H1 (cell line): ENCODE measurements at regions not wholly inside any gene's neighbourhood (a gene's known extent, or its start where the extent isn't known, plus 50 kb on each side); places are given as distances from the start of the nearest gene placed in this dataset.

Source experiments
- CTCF ChIA-PET: fragments of 300-600 bp; sonication (Branson Sonifier 250); formaldehyde crosslinking; loops from one replicate; lab custom pipeline; 2021; ENCODE audit not compliant: partially characterized antibody; lab: Charles Lee
- POLR2A ChIA-PET: fragments of 300-600 bp; sonication (Branson Sonifier 250); formaldehyde crosslinking; loops from one replicate; lab custom pipeline; 2021; ENCODE audit warnings: inconsistent platforms; ENCODE audit not compliant: partially characterized antibody; lab: Charles Lee
- DNase-seq, 2 experiments: peaks; one replicate each; pipeline versions ENCODE4 v3.0.0 to v3.0.0-alpha.2; 2010 to 2022; ENCODE audit warnings: low spot score in 2 of 2, low read depth in 1 of 2, mixed read lengths in 1 of 2
- FAIRE-seq: peaks from 2 replicates; lab custom pipeline; 2011; peaks lifted over from hg19 to GRCh38; lab: Jason Lieb, UNC
- H2AFZ ChIP-seq: 2 replicates; pipeline ENCODE4 v1.8.1; 2012; ENCODE audit warnings: low read length, inconsistent platforms
- H2AK5ac ChIP-seq: 2 replicates; pipeline ENCODE4 v1.6.1; 2013; ENCODE audit warnings: low read depth, low read length
- H2BK120ac ChIP-seq: replicated peaks from 2 replicates; pipeline ENCODE3; 2013; ENCODE audit warnings: low read depth, low read length, inconsistent platforms
- H2BK12ac ChIP-seq: 2 replicates; pipeline ENCODE4 v1.6.1; 2013; ENCODE audit warnings: low read depth, low read length
- H2BK15ac ChIP-seq: 2 replicates; pipeline ENCODE4 v1.6.1; 2013; ENCODE audit warnings: low read length
- H2BK20ac ChIP-seq: 2 replicates; pipeline ENCODE4 v1.6.1; 2013; ENCODE audit warnings: low read length
- H2BK5ac ChIP-seq: 2 replicates; pipeline ENCODE4 v1.6.1; 2013; ENCODE audit warnings: low read depth, low read length
- H3K14ac ChIP-seq: 2 replicates; pipeline ENCODE4 v1.6.1; 2013; ENCODE audit warnings: inconsistent platforms; ENCODE audit not compliant: insufficient read length
- H3K18ac ChIP-seq: 2 replicates; pipeline ENCODE4 v1.6.1; 2013; ENCODE audit warnings: low read length; ENCODE audit errors: extremely low read depth
- H3K23ac ChIP-seq: 2 replicates; pipeline ENCODE4 v1.6.1; 2013; ENCODE audit warnings: inconsistent platforms; ENCODE audit not compliant: insufficient read length
- H3K23me2 ChIP-seq: 2 replicates; pipeline ENCODE4 v1.6.1; 2013; ENCODE audit warnings: low read depth, low read length
- H3K27ac ChIP-seq: 2 replicates; pipeline ENCODE4 v1.6.1; 2011; ENCODE audit warnings: low read depth, low read length, inconsistent platforms
- H3K27me3 ChIP-seq, 4 experiments: replicated peaks in 1 of 4; 1 replicate in 1 of 4; 2 replicates in 3 of 4; pipeline versions ENCODE4 v1.6.1 to v1.8.1; 2011 to 2013; ENCODE audit warnings: low read length in 3 of 4, mild to moderate bottlenecking in 3 of 4, inconsistent platforms in 2 of 4, mixed read lengths in 2 of 4, moderate library complexity in 1 of 4; ENCODE audit not compliant: control insufficient read depth in 3 of 4, insufficient read depth in 3 of 4; ENCODE audit errors: extremely low read depth in 1 of 4
- H3K36me3 ChIP-seq, 4 experiments: 2 replicates each; pipeline versions ENCODE4 v1.6.1 to v1.8.1; 2011 to 2013; ENCODE audit warnings: mild to moderate bottlenecking in 4 of 4, low read length in 3 of 4, moderate library complexity in 2 of 4, control low read depth in 1 of 4, inconsistent platforms in 1 of 4; ENCODE audit not compliant: insufficient read depth in 4 of 4, control insufficient read depth in 2 of 4
- H3K4ac ChIP-seq: replicated peaks from 2 replicates; pipeline ENCODE3; 2013; ENCODE audit warnings: low read length, low read depth, mixed read lengths, inconsistent platforms; ENCODE audit not compliant: insufficient read length
- H3K4me1 ChIP-seq, 4 experiments: replicated peaks in 1 of 4; 1 replicate in 1 of 4; 2 replicates in 3 of 4; pipeline versions ENCODE4 v1.6.1 to v1.8.1; 2011 to 2013; ENCODE audit warnings: low read length in 3 of 4, inconsistent platforms in 2 of 4, mixed read lengths in 1 of 4; ENCODE audit not compliant: insufficient read depth in 4 of 4, control insufficient read depth in 3 of 4
- H3K4me2 ChIP-seq, 2 experiments: 2 replicates each; pipeline versions ENCODE4 v1.6.1 to v1.8.1; 2011 to 2013; ENCODE audit warnings: low read depth in 2 of 2, low read length in 2 of 2, control low read depth in 1 of 2, inconsistent platforms in 1 of 2, mild to moderate bottlenecking in 1 of 2; ENCODE audit not compliant: insufficient read depth in 1 of 2
- H3K4me3 ChIP-seq, 4 experiments: fragments of 200-600, 300-600 bp in 1 of 4; sonication (generic), shearing (Covaris generic), sonication (Bioruptor Twin) in 1 of 4; 2 replicates each; pipeline versions ENCODE4 v1.5.1 to v1.8.1; 2011 to 2016; ENCODE audit warnings: low read length in 4 of 4, low read depth in 3 of 4, control low read depth in 2 of 4, inconsistent platforms in 2 of 4, mild to moderate bottlenecking in 2 of 4, mixed read lengths in 1 of 4, moderate library complexity in 1 of 4; ENCODE audit not compliant: insufficient read depth in 2 of 4; ENCODE audit errors: extremely low read depth in 1 of 4
- H3K56ac ChIP-seq: replicated peaks from 2 replicates; pipeline ENCODE3; 2013; ENCODE audit warnings: low read depth, mild to moderate bottlenecking, mixed read lengths, low read length, inconsistent platforms; ENCODE audit not compliant: insufficient read length
- H3K79me1 ChIP-seq: 2 replicates; pipeline ENCODE4 v1.6.1; 2013; ENCODE audit warnings: low read depth, low read length, control low read depth
- H3K79me2 ChIP-seq, 2 experiments: 2 replicates each; pipeline versions ENCODE4 v1.6.1 to v1.8.1; 2012 to 2013; ENCODE audit warnings: low read length in 2 of 2, mild to moderate bottlenecking in 2 of 2, inconsistent platforms in 1 of 2; ENCODE audit not compliant: insufficient read depth in 2 of 2, control insufficient read depth in 1 of 2
- H3K9ac ChIP-seq, 4 experiments: replicated peaks in 1 of 4; 1 replicate in 1 of 4; 2 replicates in 3 of 4; pipeline versions ENCODE4 v1.6.1 to v1.8.1; 2011 to 2013; ENCODE audit warnings: low read depth in 3 of 4, low read length in 3 of 4, control low read depth in 2 of 4, mild to moderate bottlenecking in 2 of 4, moderate library complexity in 2 of 4, inconsistent platforms in 1 of 4; ENCODE audit errors: extremely low read depth in 1 of 4
- H3K9me3 ChIP-seq, 2 experiments: 2 replicates each; pipeline versions ENCODE4 v1.6.1 to v1.8.1; 2012 to 2013; ENCODE audit warnings: mild to moderate bottlenecking in 2 of 2, moderate library complexity in 2 of 2, control low read depth in 1 of 2, inconsistent platforms in 1 of 2, low read depth in 1 of 2, low read length in 1 of 2, mixed read lengths in 1 of 2; ENCODE audit not compliant: insufficient read depth in 2 of 2
- H4K20me1 ChIP-seq, 2 experiments: replicated peaks in 1 of 2; 2 replicates each; pipeline versions ENCODE3 to v1.8.1; 2011 to 2013; ENCODE audit warnings: inconsistent platforms in 2 of 2, low read length in 2 of 2, mild to moderate bottlenecking in 1 of 2; ENCODE audit not compliant: insufficient read depth in 2 of 2, control insufficient read depth in 1 of 2
- H4K5ac ChIP-seq: 2 replicates; pipeline ENCODE4 v1.6.1; 2013; ENCODE audit warnings: low read length, low read depth, mixed read lengths, inconsistent platforms; ENCODE audit not compliant: insufficient read length
- H4K8ac ChIP-seq: 2 replicates; pipeline ENCODE4 v1.8.0; 2013; ENCODE audit warnings: mild to moderate bottlenecking, moderate library complexity, low read length, inconsistent platforms; ENCODE audit not compliant: insufficient read depth; ENCODE audit errors: extremely low read depth
- H4K91ac ChIP-seq: replicated peaks from 2 replicates; pipeline ENCODE3; 2013; ENCODE audit warnings: low read length, mixed read lengths, inconsistent platforms; ENCODE audit not compliant: insufficient read length
- CBX8 ChIP-seq: fragments of 300-800, 300-1000 bp; sonication (generic); IDR thresholded peaks from 2 replicates; pipeline ENCODE4 v1.7.1; 2016; ENCODE audit warnings: low read depth, low read length, borderline replicate concordance
- JUN ChIP-seq: IDR thresholded peaks from 2 replicates; pipeline ENCODE4 v1.6.1; 2011; ENCODE audit warnings: low read depth, mild to moderate bottlenecking, improper control_type of control experiment, low read length
- RNF2 ChIP-seq: fragments of 200-900, 300-1000 bp; sonication (generic); IDR thresholded peaks from 2 replicates; pipeline ENCODE4 v1.7.1; 2016; ENCODE audit warnings: borderline replicate concordance, low read depth, mild to moderate bottlenecking, antibody characterized with exemption, low read length; ENCODE audit not compliant: poor library complexity, severe bottlenecking; ENCODE audit errors: missing control alignments
- WGBS, 2 experiments: shearing (Covaris generic) in 1 of 2; methylation state at CpG; one replicate each; pipeline versions ENCODE4 v1.1.6 to v1.1.7; 2013 to 2015; ENCODE audit warnings: low lambda C conversion rate in 2 of 2, mixed read lengths in 2 of 2, inconsistent platforms in 1 of 2, low coverage in 1 of 2, missing lambda C conversion rate in 1 of 2; ENCODE audit not compliant: insufficient replicate concordance in 2 of 2, insufficient coverage in 1 of 2, insufficient read length in 1 of 2; ENCODE audit errors: extremely low coverage in 1 of 2, missing lambda C conversion rate in 1 of 2; 5-methylcytosine and 5-hydroxymethylcytosine counted together

- Histone ChIP-seq H3K23me2 (no peaks in the 10 kb centered on the region), H3K79me2 (no peaks in the 10 kb centered on the region), H2BK20ac (no peak overlapping the region), H3K4ac (no peak overlapping the region), H3K27ac (no peak overlapping the region), H2AK5ac (no peak overlapping the region), H3K79me1 (no peaks in the 10 kb centered on the region), H4K5ac (no peak overlapping the region), H3K4me1 (no peaks in the 10 kb centered on the region), H4K20me1 (no peaks in the 10 kb centered on the region), H3K4me3 (no peak overlapping the region), H3K27me3 (no peaks in the 10 kb centered on the region), H3K9me3 (no peaks in the 10 kb centered on the region), H3K56ac (no peak overlapping the region), H2BK12ac (no peak overlapping the region), H3K23ac (no peak overlapping the region), H3K14ac (no peak overlapping the region), H3K36me3 (no peaks in the 10 kb centered on the region), H4K8ac (no peak overlapping the region), H4K91ac (no peak overlapping the region), H2AFZ (no peak overlapping the region), H3K9ac (no peak overlapping the region), H2BK120ac (no peak overlapping the region), H3K18ac (no peak overlapping the region), H2BK5ac (no peak overlapping the region), H3K4me2 (no peak overlapping the region), H2BK15ac (no peak overlapping the region)
- ChIA-PET POLR2A (no interaction called here), CTCF (interaction anchor here (0.5 to 2.0 kb wide), 4 partner anchors 10 to 136 kb away, joined by 3 to 6 read pairs (median 4); no protein-coding TSS in a partner anchor)
- FAIRE-seq (no peak), DNase-seq (no peak)
- no peak for TF ChIP-seq JUN
- TF ChIP-seq RNF2: no peak
- TF ChIP-seq CBX8: no peak
- WGBS, 2 experiments: 88% methylated on average over 5 of the region's 5 CpGs; no CpG with 5 or more reads in 1 of the 2 experiments
Measured at GRCh38 chr2:204470621-204471196, 74.6 kb upstream of the PARD3B start.
